ENCODE measurements at regions not wholly inside any gene's neighbourhood (a gene's known extent, or its start where the extent isn't known, plus 50 kb on each side); places are given as distances from the start of the nearest gene placed in this dataset.
"Not testable (repeated sequence)": the region's sequence is repeated elsewhere in the genome, so short reads cannot be mapped to it uniquely, and the experiment has no call there.

DNA sequence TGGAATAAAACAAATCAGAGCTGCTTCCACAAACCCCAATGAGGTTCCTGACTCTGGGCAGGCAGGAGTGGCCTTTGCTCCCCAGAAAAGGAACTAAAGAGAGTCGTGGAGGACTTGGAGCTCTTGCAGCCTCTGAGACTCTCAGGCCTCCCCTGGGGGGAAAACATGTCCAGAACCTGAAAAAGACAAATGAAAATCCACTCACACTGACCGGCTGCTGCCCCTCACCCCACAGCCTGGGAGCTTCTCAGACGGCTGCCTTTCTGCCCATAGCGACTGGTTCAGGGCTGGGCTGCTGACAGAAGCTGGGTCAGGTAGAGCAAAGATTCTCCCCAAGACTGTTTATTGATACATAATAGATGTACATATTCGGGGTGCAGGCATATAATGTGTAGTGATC lies 356.0 kb downstream of the ADGRD1 start:
- TF ChIP-seq POLR2A (IDR thresholded peaks at IDR 0.05; ENCODE audit: low read depth, low read length) = no peak
- FAIRE-seq = no peak
- no peak for DNase-seq (ENCODE audit: insufficient read length, low spot score)

DNA sequence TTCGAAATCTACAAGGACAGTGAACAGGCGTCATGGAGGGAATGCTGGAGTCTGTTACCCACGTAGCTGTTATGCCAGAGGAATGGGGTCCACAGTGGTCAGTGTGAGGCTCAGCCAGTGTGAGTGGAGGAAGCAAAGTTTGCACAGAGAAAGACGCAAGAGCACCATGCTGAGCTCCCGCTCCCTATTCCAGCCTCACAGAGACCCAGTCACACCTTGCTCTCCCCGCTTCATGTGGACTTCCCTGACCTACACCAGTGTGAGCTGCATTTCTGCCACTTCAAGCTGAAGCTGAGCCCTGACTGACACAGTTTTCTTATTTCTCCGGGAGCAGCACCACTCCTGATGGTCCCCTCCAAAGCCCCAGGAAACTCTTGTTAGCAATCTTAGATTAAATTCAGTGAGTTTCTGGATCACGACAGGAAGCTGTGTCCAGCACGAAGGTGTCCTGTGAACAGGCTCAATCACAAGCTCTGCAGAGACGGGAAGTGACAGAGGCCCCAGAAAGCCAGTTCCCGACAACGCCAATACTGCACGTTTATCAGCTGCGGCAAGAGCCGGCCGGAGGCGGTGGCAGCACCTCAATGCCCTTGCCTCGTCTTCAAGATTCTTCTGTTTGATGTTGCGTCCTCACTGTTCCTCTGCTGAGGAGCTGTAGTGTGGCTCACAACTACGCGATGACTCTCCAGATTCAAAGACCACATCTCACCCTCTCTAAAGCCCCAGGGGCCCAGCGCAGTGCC lies 356.7 kb downstream of the ADGRD1 start:
- DNase-seq (ENCODE audit: insufficient read length, low spot score); FAIRE-seq: not testable (repeated sequence)

DNA sequence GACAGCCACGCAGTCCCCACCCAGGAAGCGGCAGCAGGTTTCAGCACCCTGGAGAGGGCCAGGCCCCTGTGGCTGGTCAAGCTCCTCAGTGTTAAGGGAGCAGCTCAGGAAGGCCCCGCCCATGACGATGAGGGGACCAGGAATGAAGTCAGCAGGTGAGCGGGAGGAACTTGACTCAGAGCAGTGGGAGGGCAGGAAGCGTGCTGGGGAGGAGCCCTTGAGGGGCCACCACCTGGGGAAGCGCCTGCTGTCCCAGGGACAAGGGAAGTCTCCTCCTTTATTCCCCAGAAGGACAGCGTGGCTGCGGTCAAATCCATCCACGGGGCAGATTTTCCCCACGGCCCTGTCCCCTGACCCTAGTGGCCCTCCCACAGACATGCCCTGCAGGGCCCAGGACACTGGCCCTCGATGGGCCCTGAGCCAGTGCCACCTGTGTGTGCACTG lies 357.6 kb downstream of the ADGRD1 start:
- DNase-seq (ENCODE audit: insufficient read length, low spot score); FAIRE-seq: not testable (repeated sequence)

DNA sequence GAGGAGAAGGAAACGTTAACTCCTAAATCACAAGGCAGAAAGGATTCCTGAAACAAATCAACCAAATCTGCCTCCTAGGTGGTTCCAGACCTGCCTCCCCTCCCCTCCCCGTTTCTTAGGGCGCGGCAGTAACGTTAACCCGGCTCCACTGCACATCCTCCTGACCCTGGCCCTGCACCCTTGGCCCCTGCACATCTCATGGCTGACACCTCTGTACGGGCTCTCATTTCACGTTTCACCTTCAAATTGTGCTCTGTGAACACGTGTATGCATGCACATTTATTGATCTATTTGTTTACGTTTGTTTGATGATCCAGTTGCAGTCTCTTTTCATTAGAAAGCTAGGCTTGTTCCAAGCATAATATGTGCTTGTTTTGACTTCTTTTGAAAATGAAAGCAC lies 358.1 kb downstream of the ADGRD1 start:
- no peak for TF ChIP-seq POLR2A (IDR thresholded peaks at IDR 0.05; ENCODE audit: low read depth, low read length)
- FAIRE-seq (no peak), DNase-seq (ENCODE audit: insufficient read length, low spot score) (no peak)

DNA sequence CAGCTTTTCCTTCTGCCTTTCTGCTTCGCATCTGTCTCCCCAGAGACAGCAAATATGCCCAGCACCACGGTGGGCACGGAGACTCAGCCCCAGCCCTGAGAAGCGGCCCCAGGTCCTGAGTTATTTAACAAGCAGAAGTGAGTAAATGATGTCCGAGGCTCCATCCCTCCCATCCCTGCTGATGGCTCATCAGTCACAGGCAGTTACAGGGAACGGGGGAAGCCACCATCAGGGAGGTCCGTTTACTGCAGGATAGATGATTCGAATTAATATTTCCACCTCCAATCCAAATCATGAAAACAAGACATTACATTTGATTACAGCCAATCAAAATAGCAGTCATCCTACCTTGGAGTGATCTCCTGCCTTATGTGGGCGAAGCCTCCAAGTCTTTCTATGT lies 358.7 kb downstream of the ADGRD1 start:
- not testable (repeated sequence) for FAIRE-seq; DNase-seq (ENCODE audit: insufficient read length, low spot score)

DNA sequence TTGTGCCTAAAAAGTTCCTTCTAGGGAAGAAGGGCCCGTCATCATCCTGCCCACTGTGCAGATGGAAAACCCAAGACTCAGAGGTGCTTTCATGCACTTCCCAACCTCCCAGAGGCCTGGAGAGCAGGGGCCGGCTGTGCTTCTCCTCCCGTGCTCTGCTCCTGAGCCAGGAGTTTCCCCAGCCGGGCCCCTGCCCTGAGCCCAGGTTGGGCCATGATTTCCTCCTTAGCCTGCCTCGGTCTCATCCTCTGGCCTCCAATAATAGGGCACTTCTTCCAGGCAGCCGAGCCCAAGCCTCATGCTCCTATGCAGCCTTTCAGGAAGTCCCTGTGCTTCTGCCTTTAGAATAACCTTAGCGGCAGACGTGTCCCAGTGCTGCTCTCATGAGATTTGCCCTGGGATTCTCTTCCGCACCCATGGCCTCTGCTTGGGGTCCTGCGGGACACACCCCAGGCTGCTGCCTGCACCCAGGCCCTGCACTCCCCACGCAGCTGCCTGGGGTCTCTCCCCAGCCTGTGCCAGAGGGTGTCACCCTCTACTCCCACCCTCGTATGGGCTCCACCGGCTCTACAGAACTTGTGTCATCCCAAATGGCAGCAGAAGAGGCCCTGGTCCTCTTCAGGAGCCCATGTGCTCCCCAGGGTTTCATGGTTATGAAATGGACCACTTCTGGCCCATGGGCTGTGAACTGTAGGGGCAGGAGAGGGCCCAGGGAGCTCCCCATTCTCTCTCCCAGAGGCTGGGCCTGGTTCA lies 359.3 kb downstream of the ADGRD1 start:
- FAIRE-seq = no peak
- no peak for TF ChIP-seq POLR2A (IDR thresholded peaks at IDR 0.05; ENCODE audit: low read depth, low read length)
- no peak for DNase-seq (ENCODE audit: insufficient read length, low spot score)

DNA sequence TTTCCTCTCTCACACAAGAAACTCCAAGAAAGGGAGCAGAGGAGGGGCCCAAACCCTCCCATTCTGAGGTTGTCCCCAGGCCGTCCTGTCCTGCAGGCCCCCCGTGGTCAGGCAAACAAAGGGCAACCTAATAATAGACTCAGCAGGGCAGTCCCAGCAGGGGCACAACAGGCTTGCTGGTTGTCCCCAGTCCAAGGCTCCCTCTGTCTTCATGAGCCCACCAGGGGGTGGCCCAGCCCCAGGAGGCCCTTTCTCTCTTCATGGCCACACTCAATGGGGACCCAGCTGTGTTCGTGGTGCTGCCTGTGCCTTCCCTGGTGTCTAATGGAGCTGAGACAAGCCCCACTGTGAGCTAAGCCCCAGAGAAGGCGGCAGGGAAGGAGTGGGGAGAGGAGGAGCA lies 359.9 kb downstream of the ADGRD1 start:
- DNase-seq (ENCODE audit: insufficient read length, low spot score) (no peak), FAIRE-seq (no peak)
- TF ChIP-seq POLR2A (IDR thresholded peaks at IDR 0.05; ENCODE audit: low read depth, low read length) = no peak

DNA sequence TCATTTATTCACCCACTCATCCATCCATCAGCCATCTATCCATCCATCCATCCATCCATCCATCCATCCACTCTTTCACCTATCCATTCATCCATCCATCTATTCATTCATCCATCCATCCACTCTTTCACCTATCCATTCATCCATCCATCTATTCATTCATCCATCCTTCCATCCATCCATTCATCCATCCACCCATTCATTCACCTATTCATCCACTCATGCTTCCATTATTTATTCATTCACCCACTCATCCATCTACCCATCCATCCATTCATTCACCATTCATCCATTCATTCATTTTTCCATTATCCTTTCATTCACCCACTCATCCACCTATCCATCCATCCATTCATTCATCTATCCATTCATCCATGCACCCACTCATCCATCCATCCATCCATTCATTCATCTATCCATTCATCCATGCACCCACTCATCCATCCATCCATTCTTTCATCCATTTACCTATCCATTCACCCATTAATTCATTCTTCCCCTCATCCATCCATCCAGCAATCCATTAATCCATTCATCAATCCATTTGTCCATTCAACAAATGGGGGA lies 360.9 kb downstream of the ADGRD1 start:
- DNase-seq (ENCODE audit: insufficient read length, low spot score) = no peak
- no peak for TF ChIP-seq POLR2A (IDR thresholded peaks at IDR 0.05; ENCODE audit: low read depth, low read length)
- FAIRE-seq = no peak

DNA sequence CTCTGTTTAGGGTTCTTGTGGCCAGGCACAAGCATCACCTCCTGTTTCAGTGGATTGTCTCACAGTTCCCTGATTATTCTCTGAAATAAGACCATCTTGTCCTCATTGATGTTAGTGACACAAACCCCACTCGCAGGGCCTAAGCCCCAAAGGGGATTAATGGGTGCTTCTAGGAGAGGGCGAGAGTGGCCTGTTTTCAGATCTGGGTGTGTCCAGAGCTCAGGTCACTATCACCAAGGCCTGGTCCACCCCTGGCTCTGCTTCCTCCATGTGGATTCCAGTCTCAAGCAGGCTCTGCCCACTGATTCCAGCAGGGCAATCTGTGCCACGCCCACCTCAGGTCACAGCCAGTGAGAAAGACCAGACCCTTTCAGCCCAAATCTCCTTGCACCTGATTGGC lies 361.9 kb downstream of the ADGRD1 start:
- DNase-seq (ENCODE audit: insufficient read length, low spot score) (no peak), FAIRE-seq (no peak)
- TF ChIP-seq POLR2A (IDR thresholded peaks at IDR 0.05; ENCODE audit: low read depth, low read length) = no peak

DNA sequence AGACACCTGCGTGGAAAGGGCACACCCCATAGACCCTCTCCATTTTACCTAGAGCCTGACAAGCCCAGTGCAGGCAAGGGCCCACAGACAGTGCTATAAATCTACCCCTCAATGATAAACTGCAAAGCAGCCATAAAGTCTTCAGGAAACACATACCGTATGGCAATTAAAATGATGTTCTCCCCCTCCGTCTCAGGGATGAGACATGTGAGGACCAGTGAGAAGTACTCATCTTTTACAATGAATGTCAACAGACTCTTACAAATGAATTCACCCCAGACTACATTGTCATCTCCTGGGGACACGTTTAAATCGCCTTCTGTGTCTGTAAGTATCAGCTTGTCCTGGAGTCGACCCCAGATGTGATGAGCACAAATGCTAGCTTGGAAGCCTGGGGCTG lies 362.7 kb downstream of the ADGRD1 start:
- no peak for TF ChIP-seq POLR2A (IDR thresholded peaks at IDR 0.05; ENCODE audit: low read depth, low read length)
- FAIRE-seq = no peak
- no peak for DNase-seq (ENCODE audit: insufficient read length, low spot score)

DNA sequence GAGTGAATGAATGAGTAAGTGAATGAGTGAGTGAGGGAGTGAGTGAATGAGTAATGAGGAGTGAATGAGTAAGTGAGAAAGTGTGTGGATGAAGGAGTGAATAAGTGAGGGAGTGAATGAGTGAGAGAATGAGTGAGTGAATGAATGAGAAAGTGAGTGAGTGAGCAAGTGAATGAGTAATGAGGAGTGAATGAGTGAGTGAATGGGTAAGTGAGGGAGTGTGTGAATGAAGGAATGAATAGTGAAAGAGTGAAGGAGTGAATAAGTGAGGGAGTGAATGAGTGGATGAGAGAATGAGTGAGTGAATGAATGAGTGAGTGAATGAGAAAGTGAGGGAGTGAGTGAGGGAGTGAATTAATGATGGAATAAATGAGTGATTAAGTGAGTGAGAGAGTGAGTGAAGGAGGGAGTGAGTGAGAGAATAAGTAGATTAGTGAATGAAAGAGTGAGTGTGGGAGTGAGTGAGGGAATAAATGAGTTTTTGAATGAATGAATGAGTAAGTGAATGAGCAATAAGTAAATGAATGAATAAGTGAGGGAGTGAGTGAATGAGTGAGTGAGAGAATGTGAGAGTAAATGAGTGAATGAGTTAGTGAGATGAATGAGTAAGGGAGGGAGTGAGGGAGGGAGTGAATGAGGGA lies 364.5 kb downstream of the ADGRD1 start:
- FAIRE-seq (no peak), DNase-seq (ENCODE audit: insufficient read length, low spot score) (no peak)
- TF ChIP-seq POLR2A (IDR thresholded peaks at IDR 0.05; ENCODE audit: low read depth, low read length) = no peak

DNA sequence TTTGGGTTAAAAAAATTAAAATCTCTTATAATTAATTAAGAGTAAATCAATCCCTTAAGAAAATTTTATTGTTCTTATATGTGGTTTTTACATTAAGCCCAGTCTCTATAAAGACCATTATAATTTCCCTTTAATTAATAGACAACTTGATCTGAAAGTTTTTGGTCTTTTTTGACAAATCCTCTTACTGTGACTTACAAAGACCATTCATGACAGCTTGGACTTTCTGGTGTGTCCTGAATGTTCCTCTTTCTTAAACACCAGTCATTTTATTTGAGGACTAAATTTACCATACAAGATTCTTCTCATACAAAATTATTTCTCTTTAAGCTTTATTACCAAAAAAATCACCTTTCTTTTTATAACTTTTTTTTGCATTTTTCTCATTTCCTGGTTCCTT lies 368.3 kb downstream of the ADGRD1 start:
- TF ChIP-seq POLR2A (IDR thresholded peaks at IDR 0.05; ENCODE audit: low read depth, low read length) = no peak
- no peak for FAIRE-seq
- DNase-seq (ENCODE audit: insufficient read length, low spot score) = no peak

DNA sequence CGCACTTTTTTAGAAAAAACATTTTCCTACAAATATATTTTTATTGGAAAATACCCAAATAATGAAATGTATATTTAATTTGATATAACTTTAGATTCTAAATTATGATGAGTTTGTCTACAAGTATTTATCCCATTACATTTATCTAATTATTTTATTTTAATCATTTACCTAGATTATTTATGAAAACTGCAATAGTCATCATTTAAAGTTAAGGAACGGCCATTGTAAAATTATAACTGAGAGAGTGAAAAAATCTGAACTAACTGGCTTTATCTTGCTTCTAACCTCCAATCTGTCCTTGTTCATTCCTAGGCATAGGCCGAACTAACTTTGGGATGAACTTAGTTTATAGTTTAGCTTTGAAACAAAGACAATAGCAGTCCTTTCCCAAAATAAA lies 368.8 kb downstream of the ADGRD1 start:
- not testable (repeated sequence) for DNase-seq (ENCODE audit: insufficient read length, low spot score); FAIRE-seq

DNA sequence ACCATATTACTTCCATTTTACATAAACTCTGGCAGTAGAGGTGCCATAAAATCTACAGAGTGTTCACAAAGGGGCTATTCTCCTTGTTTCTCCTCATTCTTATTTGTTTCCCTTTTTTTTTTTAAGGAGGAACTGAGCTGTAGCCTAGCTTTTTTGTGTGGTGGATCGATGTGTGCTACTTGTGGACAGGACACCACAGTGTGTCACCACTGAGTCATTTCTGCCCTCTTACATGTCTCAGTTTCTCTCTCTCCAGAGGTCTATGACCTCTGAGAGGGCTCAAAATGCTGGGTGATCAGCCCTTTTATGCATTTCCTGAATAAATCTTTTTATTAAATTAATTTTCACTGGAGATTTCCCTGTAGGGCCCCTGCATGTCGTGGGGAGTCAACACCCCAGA lies 370.2 kb downstream of the ADGRD1 start:
- no peak for TF ChIP-seq POLR2A (IDR thresholded peaks at IDR 0.05; ENCODE audit: low read depth, low read length)
- FAIRE-seq (no peak), DNase-seq (ENCODE audit: insufficient read length, low spot score) (no peak)

Measured in H54 (cell line).